IPS-11a (cell line): ENCODE measurements at regions not wholly inside any gene's neighbourhood (a gene's known extent, or its start where the extent isn't known, plus 50 kb on each side); places are given as distances from the start of the nearest gene placed in this dataset.
"Not testable (repeated sequence)": the region's sequence is repeated elsewhere in the genome, so short reads cannot be mapped to it uniquely, and the experiment has no call there.

Experiments
- H3K4me3 ChIP-seq: one replicate; pipeline ENCODE4 v1.5.1; 2013; ENCODE audit warnings: low read depth, low read length, control low read depth

DNA sequence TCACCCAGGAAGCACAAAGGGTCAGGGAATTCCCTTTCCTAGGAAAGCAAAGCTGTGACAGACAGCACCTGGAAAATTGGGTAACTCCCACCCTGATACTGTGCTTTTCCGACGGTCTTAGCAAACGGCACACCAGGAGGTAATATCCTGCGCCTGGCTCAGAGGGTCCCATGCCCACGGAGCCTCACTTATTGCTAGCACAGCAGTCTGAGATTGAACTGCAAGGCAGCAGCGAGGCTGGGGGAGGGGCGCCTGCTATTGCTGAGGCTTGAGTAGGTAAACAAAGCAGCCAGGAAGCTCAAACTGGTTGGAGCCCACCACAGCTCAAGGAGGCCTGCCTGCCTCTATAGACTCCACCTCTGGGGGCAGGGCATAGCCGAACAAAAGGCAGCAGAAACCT lies 1697.1 kb upstream of the C9orf72 start:
- H3K4me3 ChIP-seq = not testable (repeated sequence)

DNA sequence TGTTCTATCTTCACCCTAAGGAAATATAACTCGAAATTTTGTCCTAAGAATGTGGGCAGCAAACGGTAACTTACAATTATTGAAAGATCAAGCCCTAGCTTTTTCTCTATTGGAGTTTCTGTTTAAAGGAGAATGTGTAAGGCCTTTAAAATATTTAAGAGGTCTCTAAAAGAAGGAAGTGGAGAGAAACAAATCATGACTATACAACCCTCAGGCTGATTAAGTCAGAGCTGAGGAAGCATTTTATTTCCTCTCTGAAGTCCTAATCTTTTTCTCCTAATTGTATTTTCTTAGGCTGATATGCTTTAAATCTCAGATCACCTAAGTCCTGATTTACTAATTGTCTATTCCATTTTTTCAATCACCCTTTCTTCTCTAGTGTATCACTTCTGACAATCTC lies 1708.8 kb upstream of the C9orf72 start:
- H3K4me3 ChIP-seq = no peak overlapping the region

DNA sequence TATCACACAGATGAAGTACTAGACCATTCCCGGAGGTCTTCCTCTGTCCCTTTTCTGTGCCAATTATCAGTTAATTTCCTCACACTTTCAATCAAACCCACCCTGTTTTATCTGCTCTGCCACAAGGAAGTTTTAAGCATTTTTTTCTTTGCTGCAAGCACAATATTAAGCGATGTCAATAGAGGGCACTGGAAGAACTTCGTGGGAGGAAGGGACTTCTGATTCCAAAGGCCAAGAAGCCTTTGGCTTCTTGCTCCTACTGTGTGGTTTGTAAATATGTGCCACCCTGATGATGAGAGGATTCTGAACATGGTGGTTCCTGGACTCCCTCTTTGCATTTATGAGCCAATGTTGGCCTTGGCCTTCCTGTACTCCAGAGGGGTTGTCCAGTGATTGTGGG lies 1712.5 kb upstream of the C9orf72 start:
- H3K4me3 ChIP-seq = no peak overlapping the region

DNA sequence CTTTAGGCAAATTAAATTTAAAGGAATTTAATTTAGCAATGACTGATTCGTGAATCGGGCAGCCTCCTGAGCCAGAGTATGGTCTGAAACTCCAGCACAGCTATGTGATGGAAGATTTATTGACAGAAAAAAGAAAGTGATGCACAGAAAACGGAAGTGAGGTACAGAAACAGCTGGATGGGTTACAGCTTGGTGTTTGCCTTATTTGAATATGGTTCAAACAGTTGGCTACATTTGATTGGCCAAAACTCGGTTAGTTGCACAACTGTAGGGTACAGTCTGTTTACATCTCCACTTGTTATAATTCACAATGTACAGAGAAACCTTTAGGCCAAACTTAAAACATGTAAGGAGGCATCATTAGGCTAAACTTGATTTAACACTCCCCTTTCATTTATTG lies 1716.1 kb upstream of the C9orf72 start:
- no peak overlapping the region for H3K4me3 ChIP-seq

DNA sequence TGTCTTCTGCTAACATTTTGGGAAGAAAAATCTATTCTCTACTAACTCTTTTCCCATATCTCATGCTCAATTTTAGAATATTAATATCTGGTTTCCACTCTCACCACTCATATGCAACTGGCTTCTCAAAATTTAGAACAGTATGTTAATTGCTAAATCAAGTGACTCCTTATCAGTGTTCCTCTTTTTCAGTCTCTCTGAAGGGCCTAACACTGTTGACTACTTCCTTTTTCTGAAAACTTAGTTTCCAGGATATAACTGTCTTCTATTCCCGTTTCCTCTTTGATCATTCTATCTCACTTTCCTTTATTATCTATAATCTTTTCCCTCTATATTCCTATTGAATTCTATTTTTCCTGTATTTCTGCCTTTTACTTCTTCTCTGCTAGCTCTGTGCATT lies 1717.2 kb upstream of the C9orf72 start:
- H3K4me3 ChIP-seq = no peak overlapping the region

DNA sequence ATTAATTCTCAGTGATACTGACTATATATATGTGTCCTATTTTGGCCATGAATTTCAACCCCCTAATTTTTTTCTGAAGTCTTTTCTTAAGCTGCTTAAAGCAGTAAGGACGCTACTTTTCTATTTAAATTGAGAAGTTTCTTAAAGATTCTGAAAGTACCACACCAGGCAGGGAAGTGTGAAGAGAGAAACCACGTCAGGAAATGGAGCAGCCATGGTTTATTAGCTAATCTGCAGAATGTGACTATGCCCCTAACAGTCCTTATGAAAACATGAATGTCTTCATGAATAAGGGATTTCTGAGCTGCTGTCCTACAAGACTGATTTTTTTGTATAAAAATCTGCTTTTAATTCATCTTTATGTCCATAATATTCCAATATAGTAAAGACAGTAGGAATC lies 1724.3 kb upstream of the C9orf72 start:
- H3K4me3 ChIP-seq = no peak overlapping the region

DNA sequence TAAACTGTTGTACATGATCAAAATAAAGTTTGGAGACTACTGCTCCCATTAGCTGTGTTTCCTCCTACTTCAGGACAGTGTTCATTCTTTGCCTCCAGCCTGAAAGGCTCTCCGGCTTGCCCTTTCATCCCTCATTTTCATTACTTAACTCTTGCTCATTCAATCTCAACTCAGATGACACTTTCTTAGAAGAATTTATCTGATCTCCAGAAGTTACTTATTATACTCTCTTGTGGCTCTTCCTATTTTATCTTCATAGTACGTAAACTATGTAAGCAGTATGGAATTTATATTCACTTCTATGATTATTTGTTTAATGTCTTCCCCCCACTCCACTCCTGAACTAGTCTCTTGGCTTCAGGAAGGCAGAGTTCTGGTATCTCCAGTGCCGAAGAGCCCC lies 1737.9 kb upstream of the C9orf72 start:
- H3K4me3 ChIP-seq = no peak overlapping the region

DNA sequence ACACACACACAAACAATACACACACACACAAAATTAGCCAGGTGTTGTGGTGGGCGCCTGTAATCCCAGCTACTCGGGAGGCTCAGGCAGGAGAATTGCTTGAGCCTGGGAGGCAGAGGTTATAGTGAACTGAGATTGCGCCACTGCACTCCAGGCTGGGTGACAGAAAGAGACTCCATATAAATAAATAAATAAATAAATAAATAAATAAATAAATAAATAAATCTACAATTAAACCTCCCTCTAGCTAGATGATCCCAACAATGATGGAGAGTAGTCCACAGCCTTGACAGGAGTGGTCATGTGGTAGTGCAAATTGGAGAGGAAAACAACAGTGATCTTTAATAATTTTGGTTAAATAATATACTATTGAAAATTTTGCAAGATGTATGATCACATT lies 1739.0 kb upstream of the C9orf72 start:
- H3K4me3 ChIP-seq = no peak overlapping the region

DNA sequence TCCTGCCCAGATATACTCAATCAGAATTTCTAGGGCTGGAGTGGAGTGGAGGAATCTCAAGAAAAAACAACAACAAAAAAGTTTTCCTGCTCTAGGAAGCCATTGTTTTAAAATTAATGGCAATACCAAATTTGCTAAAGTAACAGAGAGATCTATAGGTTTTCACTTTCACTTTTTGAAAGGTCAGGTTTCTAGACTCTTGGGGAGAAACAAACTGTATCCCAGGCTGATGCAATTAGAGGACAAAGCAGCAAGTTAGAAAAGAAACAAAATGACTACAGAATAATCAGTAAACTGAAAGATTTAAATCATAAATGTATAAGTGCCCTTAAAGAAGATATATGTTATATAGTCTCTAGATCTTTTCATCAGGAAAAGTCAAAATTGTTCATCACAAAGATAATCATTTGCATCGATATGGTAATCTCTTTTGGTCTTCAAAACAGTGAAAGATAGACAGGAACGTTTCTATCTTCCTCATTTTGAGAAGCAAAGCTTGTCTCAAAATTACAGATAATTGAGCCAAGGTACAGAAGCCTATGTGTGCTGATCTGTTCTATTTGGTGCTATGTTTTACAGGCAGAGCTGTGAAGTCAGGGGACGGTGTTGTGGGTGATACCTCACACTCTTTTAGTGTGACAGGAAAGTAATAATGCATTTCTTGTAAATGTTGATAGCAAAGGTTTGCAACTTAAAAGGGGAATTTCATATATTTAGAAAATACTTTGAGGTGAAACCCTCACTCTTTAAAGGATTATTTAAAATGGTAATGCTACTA lies 1746.6 kb upstream of the C9orf72 start:
- no peak overlapping the region for H3K4me3 ChIP-seq

DNA sequence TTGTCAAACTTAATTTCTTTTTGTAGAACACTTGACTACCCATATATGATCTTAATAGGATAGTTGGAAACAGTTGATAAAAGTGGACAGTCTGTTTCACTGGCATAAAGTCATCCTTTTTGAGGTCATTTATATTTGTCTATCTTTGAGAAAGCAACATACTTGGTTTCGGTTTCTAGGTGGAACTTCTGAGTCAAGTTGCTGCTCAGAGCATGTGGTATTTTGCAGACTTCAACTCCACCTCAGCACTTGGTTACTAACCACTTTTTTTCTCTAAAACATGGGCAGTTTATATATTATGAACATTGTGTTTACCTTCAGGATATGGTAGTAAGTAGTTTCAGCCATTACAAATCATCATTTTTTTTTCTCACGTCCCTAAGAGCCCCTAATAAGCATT lies 1749.0 kb upstream of the C9orf72 start:
- no peak overlapping the region for H3K4me3 ChIP-seq

DNA sequence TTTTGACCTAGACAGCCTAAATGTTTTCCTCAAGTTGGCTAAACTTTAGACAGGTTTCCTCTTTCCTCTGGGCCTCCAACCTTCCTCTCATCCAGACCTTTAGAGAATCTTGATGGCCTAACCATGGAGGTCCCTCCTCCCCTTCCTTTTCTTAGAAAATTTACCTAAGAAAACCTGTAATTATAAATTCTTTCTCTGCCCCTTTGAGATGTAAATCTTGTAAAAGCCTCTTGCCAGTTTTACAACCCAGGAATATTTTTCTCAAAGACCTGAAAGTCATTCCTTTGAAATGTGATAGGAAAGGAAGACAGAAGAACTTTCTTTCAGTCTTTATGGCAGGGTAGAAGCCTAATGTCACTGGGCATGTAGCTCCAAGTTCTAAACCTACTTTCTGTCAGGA lies 1752.6 kb upstream of the C9orf72 start:
- H3K4me3 ChIP-seq = no peak overlapping the region

DNA sequence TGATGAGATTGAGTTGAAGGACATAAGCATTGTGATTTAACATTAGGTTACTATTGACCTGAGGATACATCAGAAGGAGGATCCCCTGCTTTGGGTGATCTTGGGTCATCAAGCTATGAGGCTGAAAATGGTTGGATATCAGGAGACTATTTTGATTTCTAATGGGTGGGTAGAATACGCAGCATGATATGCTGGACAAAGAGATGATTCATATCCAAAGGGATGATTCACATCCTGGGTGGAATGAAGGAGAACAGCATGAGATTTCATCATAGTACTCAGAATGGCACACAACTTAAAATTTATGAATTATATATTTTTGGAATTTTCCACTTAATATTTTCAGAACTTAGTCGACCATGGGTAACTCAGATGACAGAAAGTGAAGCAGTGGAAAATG lies 1759.5 kb upstream of the C9orf72 start:
- H3K4me3 ChIP-seq = no peak overlapping the region

DNA sequence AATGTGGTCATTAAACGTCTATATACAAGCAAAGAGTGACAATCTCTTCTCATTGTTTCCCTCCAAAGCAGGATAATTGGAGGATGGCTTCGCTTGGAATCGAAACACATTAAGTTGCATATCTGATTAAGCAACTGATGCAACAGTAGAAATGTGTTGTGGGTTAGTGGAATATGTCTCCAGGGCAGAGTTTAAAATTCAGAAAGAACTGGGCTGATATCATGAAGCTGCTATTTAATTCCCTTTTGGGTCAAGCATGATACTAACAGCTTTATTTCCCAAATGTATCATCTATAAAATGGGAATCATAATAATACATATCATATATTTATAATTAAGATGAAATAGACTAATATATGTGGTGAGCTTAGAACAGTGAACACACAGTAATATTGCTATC lies 1763.0 kb upstream of the C9orf72 start:
- H3K4me3 ChIP-seq = no peak overlapping the region

DNA sequence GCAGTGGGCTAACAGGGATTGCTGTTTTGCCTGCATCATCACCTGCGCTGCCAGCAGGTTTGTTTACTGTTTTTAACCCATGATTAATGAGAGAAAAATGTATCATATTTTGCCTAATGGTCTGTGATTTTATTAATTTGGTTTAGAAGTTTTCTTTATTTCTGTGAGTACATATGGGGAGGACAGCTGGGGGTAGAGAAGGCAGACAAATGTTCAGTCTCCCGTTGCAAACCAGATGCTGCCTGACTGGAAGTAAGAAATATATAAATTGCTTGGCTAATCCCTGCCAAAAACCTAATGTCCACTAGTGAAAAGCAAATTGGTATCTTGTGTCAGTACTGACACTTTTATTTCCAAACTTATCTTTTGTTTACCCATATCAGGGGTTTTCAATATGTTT lies 1766.1 kb upstream of the C9orf72 start:
- H3K4me3 ChIP-seq = no peak overlapping the region

DNA sequence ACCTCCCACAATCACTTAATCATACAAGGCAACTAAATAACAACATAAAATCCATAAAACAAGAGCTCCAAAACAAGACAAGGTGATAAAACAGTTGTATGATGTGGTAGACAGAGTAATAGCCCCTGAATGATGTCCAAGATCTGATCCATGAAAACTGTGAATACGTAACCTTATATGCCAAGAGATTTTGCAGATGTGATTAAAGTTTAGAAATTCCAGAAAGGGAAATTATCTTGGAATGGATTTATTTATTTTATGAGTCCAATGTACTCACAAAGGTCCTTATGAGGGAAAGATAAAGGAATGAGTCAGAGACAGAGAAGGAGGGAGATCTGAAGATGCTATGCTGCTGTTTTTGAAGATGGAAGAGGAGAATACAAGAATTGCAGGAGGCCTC lies 1775.7 kb upstream of the C9orf72 start:
- H3K4me3 ChIP-seq = no peak overlapping the region

DNA sequence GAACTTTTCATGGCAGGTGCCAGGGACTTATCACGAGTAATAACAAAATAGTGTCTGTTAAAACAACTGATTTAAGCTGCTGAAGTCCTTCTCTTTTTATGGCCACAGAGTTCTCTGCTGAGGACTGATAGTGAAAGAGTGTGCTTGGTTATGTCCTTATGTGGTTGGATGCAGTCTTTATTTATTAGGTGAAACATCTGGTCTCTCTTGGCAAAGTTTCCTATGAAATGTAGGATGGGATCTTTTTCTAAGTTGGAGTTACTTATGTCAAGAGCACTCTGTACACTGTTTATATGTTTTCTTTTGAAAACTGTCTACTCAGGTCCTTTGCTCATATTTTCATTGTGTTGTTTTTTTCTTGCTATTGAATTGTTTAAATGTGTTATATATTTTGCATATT lies 1816.1 kb upstream of the C9orf72 start:
- no peak overlapping the region for H3K4me3 ChIP-seq

DNA sequence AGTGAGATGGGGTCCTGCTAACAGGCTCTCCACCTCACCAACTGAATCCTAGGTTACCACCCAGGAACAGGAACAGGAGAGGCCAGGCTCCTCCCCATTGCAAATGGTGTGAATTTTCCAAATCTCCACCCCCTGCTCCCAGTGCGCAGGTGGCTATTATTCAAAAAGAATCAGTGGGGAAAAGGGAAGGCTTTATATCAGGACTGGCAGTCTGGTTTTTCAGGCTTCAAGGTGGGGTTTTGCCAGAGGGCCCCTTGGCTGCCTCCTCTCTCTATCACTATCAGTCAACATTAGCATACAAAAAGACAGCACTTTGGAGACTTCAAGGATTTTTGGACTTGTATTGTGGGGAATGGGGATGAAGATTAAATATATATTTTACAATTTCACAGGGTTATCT lies 1817.6 kb upstream of the C9orf72 start:
- no peak overlapping the region for H3K4me3 ChIP-seq

DNA sequence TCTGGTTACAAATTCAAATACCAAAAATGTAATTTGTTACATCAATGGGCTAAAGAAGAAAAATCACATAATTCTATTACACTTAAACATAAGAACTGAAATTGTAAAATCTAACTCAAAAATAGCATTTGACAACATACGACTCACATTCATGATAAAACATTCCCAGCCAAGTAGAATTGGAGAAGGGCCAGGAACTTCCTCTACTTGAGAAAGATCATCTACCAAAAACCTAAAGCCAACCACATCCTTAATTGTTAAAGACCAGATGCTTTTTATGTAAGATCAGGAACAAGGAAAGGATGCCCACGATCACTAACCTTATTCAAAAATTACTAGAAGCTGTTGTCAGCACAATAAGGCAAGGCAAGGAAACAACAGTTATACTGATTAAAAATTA lies 1819.8 kb upstream of the C9orf72 start:
- H3K4me3 ChIP-seq = no peak overlapping the region

DNA sequence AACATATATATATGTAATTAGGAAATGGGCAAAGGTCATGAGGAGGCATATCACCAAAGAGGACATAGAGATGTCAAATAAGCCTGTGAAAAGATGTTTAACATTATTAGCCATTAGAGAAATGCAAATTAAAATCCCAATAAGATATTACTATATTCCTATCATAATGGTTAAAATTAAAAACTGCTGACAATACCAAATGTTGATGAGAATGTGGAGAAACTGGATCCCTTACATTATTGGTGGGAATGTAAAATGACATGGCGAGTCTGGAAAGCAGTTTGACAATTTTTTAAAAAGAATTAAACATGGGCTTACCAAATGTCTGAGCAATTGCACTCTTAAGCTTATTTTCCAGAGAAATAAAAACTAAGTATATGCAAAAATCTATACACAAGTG lies 1821.6 kb upstream of the C9orf72 start:
- no peak overlapping the region for H3K4me3 ChIP-seq

DNA sequence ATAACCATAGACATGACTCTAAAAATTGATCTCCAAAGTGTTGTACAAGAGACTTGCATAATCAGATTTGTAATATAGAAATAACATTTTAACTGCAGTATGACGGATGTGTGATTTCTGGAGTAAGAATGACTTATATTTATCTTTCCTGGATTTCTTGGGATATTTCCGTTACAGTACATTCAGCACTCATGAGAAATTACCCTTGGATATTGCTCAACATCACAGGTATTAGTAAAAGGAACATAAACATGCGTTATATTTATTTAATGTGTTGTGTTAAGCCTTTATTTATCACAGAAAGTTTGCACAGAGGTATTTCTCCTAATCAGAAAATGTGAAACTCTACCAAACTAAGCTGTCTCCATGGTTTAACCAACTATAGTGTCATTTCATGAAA lies 1823.9 kb upstream of the C9orf72 start:
- H3K4me3 ChIP-seq = no peak overlapping the region

DNA sequence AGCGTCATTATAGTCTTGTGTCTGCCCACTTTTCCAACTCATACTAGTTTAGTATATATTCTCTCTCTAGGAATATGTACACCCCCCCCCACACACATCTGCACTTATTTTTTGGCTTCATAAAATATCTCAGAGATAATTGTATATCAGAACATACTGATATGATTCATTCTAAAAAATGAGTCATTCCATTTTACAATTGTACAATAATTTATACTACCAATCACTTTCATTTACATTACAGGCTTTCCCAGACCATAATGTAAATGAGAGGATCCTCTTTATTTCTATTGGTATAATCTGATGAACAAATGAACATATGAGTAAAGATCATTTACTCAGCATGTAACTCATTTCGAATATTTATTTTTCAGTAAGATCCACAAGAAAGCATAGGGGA lies 1842.9 kb upstream of the C9orf72 start:
- H3K4me3 ChIP-seq = no peak overlapping the region

DNA sequence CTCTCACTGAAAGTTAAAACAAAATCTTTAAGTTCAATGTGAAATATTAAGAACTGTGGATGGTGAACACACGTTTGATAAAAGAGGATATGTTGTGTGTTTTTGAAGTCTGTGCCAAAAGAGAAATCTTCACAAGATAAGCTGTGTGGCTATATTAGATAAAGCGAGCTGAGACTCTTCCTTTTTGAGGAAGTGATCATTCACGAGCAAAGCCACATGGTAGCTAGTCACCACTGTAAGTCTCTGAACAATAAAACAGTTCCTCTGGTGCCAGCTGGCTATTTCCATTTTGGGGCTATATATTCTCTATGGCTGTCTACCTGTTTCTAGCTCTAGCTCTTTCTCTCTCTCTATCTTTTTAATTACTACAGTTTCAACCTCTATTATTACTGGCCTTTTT lies 1849.2 kb upstream of the C9orf72 start:
- no peak overlapping the region for H3K4me3 ChIP-seq

DNA sequence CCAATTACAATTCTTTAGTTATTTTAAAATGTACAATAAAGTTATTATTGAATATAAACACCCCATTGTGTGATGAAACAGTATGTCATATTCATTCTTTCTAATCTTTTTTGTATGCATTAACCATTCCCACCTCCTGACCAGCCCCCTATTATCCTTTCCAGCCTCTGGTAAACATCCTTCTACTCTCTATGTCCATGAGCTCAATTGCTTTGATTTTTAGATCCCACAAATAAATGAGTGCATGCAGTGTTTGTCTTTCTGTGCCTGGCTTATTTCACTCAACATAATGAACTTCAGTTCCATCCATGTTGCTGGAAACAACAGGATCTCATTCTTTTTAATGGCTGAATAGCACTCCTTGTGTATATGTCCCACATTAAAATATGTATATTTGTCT lies 1858.9 kb upstream of the C9orf72 start:
- H3K4me3 ChIP-seq = no peak overlapping the region
